IPS DF 6.9 (cell line): ENCODE measurements at regions not wholly inside any gene's neighbourhood (a gene's known extent, or its start where the extent isn't known, plus 50 kb on each side); places are given as distances from the start of the nearest gene placed in this dataset.

ENCODE experiments used
- DNase-seq: peaks from one replicate; pipeline ENCODE4 v3.0.0-alpha.2; 2013; ENCODE audit warnings: low read depth, low spot score
- H3K27ac ChIP-seq: one replicate; pipeline ENCODE4 v1.5.1; 2013; ENCODE audit warnings: low read length, control low read depth
- H3K27me3 ChIP-seq: 2 replicates; pipeline ENCODE4 v1.6.1; 2013; ENCODE audit warnings: mild to moderate bottlenecking, low read length; ENCODE audit not compliant: control insufficient read depth, insufficient read depth
- H3K36me3 ChIP-seq: 2 replicates; pipeline ENCODE4 v1.6.1; 2013; ENCODE audit warnings: low read length; ENCODE audit not compliant: control insufficient read depth, insufficient read depth
- H3K4me1 ChIP-seq: 2 replicates; pipeline ENCODE4 v1.6.1; 2013; ENCODE audit warnings: low read length; ENCODE audit not compliant: control insufficient read depth, insufficient read depth
- H3K4me3 ChIP-seq: 2 replicates; pipeline ENCODE4 v1.5.1; 2013; ENCODE audit warnings: mild to moderate bottlenecking, low read length
- H3K9me3 ChIP-seq: 2 replicates; pipeline ENCODE4 v1.6.1; 2013; ENCODE audit warnings: low read length, inconsistent platforms; ENCODE audit not compliant: control insufficient read depth, insufficient read depth
- WGBS: extraction: QIAGEN DNeasy Blood & Tissue Kit; methylation state at CpG from one replicate; pipeline ENCODE4 v1.1.7; 2013; ENCODE audit warnings: mixed read lengths, missing lambda C conversion rate; ENCODE audit not compliant: insufficient read length, insufficient coverage; 5-methylcytosine and 5-hydroxymethylcytosine counted together

DNA sequence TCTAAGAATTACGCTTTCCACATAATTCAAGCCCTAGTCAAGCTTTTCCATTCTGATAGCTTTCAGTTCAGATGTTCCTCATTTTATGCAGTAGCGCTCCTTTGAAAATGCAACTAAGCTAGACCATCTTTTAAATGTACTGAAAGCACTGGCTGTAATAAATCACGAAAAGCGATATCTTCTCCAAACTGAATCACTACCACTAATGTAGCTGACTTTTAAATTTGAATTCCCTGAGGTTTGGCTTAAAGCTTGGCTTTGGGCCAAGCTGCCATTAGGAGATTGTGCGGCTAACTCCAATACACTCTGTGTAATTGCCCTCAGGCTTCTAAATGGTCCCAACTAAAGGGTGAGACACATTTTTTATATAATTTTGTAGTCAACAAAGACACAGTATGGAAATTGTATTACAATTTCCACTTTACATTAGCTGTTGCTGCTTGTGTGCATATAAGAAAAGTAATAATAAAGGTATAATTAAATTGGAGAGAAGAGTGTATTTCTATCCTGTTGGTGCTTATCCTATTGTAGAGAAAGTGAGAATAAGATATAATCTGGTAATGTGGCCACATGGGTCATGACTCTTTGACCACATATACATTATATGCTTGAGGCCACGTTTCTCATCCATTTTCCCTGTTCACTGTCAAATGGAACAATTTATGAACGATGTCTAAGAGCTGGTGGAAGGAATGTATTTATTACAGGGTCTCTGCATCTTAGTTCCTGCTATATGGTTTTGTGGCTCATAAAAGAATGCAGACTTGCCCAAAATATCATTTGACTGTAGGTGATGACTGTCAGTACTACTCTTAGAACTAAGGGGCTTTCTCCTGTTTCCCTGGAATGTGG, 118.7 kb upstream of the TAF11L2 start:
- Histone ChIP-seq H3K27me3 (no peaks in the 10 kb centered on the region), H3K9me3 (no peaks in the 10 kb centered on the region), H3K27ac (no peak overlapping the region), H3K4me1 (no peaks in the 10 kb centered on the region), H3K36me3 (no peaks in the 10 kb centered on the region), H3K4me3 (no peak overlapping the region)
- no CpG with 5 or more reads among the region's 7 CpGs for WGBS
- no peak for DNase-seq

DNA sequence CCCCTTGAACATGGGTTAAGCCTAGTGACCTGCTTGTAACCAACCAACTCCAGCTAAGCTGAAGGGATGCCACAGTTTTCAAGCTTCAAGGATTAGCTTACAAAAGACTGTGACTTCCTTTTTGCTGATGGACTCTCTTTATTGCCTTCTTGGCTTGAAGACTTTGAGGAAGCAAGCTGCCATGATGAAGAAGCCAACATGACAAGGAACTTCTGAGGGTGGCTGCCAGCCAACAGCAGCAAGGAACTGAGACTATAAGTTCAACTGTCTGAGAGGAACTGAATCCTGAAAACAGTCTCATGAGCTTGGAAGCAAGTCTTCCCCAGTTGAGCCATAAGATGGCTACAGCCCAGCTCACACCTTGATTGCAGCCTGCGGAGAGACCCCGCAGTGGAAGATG, 116.1 kb upstream of the TAF11L2 start:
- Histone ChIP-seq H3K27me3 (no peaks in the 10 kb centered on the region), H3K4me1 (no peaks in the 10 kb centered on the region), H3K27ac (no peak overlapping the region), H3K4me3 (no peak overlapping the region), H3K36me3 (no peaks in the 10 kb centered on the region), H3K9me3 (no peaks in the 10 kb centered on the region)
- DNase-seq, result no peak
- WGBS, result no CpG with 5 or more reads among the region's 2 CpGs

DNA sequence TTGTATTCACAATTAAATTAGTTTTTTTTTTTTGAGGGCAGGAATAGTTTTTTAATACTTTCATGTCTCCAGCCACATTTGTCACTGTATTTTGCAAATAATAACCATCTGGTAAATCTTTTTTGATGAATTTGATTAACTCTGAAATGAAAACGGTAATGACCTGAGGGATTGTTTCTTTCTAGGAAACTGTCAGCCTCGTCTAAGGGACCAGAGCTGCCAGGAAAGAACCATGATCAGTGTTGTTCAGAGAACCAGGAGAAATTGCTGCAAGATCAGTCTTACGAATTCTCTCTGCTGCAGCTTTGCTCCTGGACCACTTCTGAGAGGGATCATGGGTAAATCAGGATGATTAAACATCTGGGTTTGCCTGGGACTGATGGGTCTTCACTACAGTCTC, 114.5 kb upstream of the TAF11L2 start:
- Histone ChIP-seq H3K4me1 (no peaks in the 10 kb centered on the region), H3K27ac (no peak overlapping the region), H3K9me3 (no peaks in the 10 kb centered on the region), H3K36me3 (no peaks in the 10 kb centered on the region), H3K4me3 (no peak overlapping the region), H3K27me3 (no peaks in the 10 kb centered on the region)
- WGBS, result no CpG with 5 or more reads among the region's 3 CpGs
- no peak for DNase-seq

DNA sequence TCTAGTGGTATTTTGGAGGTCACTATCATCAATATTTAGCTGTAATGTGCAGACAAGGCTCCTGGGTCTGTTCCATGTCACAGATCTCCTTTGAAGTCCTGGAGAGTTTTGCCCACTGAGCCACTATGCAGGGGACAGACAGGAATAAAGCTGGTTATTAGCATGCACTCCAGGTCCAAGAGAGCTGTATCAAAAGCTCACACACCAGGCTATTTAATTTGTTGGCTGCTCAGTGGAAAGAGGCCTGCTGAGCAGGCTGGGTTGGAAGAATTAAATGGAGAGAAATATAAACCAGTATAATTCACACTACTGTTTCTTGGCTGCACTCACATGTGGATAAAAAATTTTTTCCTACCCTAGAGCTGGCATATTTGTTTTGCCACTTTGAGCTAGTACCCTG, 113.8 kb upstream of the TAF11L2 start:
- no peak overlapping the region for H3K27ac ChIP-seq
- H3K4me3 ChIP-seq, result no peak overlapping the region
- H3K27me3 ChIP-seq, result no peaks in the 10 kb centered on the region
- no peak for DNase-seq
- no peaks in the 10 kb centered on the region for H3K9me3 ChIP-seq
- no peaks in the 10 kb centered on the region for H3K36me3 ChIP-seq
- no peaks in the 10 kb centered on the region for H3K4me1 ChIP-seq

DNA sequence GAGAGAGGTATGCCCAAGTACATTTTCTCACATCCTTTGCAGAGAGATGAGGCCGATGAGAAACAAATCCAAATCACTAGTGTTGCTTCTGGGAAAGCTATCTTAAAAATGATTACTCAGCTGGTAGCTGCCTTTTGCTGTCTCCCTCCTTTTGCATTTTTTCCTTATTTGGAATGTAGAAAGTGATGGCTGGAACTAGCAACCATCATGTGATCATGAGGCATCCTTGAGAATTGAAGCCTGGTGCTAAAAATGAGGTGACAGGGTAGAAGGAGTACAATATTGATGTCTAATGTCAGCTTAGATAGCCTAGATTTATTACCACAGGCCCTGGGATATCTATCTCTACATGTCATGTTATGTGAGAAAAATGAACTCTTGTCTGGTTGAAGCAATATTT, 109.3 kb upstream of the TAF11L2 start:
- no peak overlapping the region for H3K4me3 ChIP-seq
- H3K9me3 ChIP-seq, result no peaks in the 10 kb centered on the region
- WGBS, result no CpG with 5 or more reads among the region's 1 CpG
- H3K36me3 ChIP-seq, result no peaks in the 10 kb centered on the region
- no peaks in the 10 kb centered on the region for H3K27me3 ChIP-seq
- H3K4me1 ChIP-seq, result no peaks in the 10 kb centered on the region
- DNase-seq, result no peak
- no peak overlapping the region for H3K27ac ChIP-seq

DNA sequence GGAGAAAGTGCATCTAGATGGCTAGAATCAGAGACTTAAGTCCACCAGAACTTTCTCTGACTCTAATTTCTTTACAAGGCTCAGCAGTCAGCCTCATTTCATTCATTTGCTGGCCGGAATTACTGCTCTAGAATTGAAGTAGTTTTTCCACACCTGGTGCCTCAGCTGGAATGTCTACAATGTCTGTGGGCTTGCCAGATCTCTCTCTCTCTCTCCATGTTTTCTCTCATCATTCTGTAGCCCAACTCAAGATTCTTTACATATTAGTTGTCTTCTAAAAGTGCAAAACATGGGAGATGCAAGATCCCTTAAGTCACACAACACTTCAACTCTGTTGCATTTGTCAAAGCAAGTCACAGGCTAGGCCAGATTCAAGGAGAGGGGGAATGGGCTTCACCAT, 103.9 kb upstream of the TAF11L2 start:
- no CpG with 5 or more reads among the region's 1 CpG for WGBS
- H3K27me3 ChIP-seq, result no peaks in the 10 kb centered on the region
- no peak overlapping the region for H3K27ac ChIP-seq
- no peak overlapping the region for H3K4me3 ChIP-seq
- H3K36me3 ChIP-seq, result no peaks in the 10 kb centered on the region
- H3K9me3 ChIP-seq, result no peaks in the 10 kb centered on the region
- no peaks in the 10 kb centered on the region for H3K4me1 ChIP-seq
- DNase-seq, result no peak

DNA sequence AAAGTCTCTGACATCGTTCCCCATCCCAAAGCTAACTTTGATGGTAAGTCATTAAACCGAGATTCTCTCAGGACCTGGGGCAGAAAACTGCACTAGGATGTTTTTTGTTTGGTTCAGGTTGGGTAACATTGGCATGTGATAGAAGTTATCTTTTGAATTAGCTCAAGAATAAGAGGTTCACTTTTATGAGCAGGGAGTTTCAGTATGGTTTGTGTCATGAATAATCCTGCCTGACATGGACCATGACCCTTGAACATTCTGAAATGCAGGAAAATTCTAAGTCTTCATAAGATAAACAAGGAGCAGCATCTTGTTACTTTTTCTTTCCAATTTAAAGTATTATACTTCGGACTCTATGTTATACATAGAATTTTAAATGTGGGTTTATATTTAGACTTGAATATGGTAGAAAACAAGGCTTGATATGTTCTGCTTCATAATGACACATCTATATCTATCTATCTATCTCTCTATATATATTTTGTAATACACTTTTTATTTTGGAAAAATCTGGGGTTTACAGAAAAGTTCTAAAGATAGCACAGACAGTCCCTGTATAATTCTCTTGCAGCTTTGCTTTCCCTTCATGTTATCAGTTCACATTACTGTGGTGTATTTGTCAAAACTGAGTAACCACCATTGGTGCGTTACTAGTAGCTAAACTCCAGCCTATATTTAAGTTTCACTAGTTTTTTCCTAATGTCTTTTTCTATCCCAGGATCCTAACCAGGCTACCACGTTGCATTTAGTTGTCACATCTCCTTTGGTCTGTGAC, 102.7 kb upstream of the TAF11L2 start:
- WGBS, result no CpG with 5 or more reads among the region's 5 CpGs
- DNase-seq, result no peak
- H3K9me3 ChIP-seq, result no peaks in the 10 kb centered on the region

DNA sequence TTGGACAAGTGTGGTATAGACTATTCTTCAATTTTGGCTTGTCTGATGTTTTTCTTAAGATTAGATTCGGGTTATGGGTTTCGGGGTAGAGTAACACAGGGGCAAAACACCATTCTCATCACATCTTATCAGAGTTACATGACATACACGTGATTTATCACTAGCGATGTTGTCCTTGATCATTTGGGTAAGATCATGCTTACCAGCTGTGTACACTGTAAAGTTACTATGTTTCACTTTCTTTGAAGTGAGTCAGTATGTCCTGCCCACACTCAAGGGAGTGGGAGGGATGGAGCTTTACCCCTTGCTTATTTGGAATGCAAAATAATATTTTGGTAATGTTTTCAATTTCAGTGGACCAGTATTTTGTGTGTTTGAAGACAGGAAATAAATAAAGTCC, 101.8 kb upstream of the TAF11L2 start:
- no peak overlapping the region for H3K4me3 ChIP-seq
- no peaks in the 10 kb centered on the region for H3K9me3 ChIP-seq
- no peak for DNase-seq
- H3K4me1 ChIP-seq, result 0 out of 2 replicates have a peak, but pooled peaks cover 3% of the 10 kb centered on the region
- WGBS, result no CpG with 5 or more reads among the region's 4 CpGs
- no peaks in the 10 kb centered on the region for H3K36me3 ChIP-seq
- H3K27me3 ChIP-seq, result no peaks in the 10 kb centered on the region
- H3K27ac ChIP-seq, result no peak overlapping the region

More for the DNA sequence above, 102.7 kb upstream of the TAF11L2 start:
- no peaks in the 10 kb centered on the region for H3K27me3 ChIP-seq
- no peak overlapping the region for H3K27ac ChIP-seq
- H3K36me3 ChIP-seq, result no peaks in the 10 kb centered on the region
- no peaks in the 10 kb centered on the region for H3K4me1 ChIP-seq
- H3K4me3 ChIP-seq, result no peak overlapping the region

DNA sequence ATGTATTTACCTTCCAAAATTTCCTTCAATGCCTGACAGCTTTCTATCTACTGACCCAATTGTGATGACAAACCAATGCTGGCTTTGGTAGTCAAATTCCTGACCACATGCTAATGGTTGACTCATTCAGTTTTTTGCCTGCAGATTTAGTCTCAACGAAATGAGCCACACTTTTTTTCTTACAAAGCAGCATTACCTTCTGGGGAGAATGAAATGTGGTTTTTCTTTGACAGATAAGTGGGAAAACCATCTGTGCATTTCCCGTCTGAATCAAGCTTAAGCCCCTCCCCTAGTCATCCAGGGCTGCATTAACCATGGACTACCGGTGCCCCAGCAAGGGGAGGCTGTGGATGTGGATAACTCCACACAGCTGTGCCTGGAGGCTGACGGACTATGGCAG, 99.6 kb upstream of the TAF11L2 start:
- no peaks in the 10 kb centered on the region for H3K9me3 ChIP-seq
- peaks cover 7% of the 10 kb centered on the region; the same call in 1 of the 2 replicates for H3K4me1 ChIP-seq
- no peaks in the 10 kb centered on the region for H3K27me3 ChIP-seq
- WGBS, result no CpG with 5 or more reads among the region's 4 CpGs
- no peak overlapping the region for H3K27ac ChIP-seq
- no peak for DNase-seq
- no peak overlapping the region for H3K4me3 ChIP-seq
- no peaks in the 10 kb centered on the region for H3K36me3 ChIP-seq

DNA sequence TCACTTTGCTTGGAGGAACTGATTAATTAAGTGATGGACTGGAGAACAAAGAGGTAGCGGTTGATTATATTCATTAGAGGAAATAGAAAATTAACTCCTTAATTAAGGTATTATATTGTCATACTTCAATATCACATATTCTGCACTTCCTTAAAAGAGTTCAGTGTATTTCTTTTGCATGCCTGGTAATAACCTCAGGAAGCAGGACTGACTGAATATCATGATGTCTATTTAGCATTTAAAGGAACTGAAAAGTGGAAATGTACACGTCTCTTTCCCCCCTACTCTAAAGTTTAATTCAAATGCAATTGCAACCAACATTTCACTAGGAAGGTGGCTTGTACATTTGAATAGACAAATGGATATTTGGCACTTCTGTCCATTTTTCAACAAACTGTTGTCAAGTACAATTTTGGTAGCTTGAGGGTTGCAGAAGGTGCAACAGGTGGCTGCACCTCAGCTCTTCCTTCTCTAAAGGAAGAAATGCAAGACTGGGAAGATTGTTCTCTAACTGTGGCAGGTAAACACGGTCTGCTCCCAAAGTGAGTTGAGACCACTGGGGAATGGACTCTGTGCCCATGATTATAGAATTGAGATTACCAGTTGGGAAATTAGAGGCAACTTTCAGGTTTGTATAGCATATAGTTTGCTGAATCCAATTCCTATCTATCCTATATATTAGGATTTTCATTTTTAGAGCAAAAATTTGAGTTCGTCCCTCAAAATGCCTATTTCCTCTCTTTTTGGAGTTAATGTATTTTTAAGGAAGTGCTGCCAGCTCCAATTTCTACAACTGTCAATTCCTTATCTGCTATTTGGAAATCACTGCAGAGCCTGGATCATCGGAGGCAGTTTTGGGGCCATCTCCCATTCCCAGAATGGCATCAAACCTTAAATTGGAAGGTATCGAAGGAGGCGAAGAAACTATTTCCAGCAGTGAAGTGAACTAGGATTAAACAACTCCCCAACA, 98.9 kb upstream of the TAF11L2 start:
- H3K27me3 ChIP-seq, result no peaks in the 10 kb centered on the region; the same call in 1 of the 2 replicates
- H3K27ac ChIP-seq, result no peak overlapping the region
- peaks cover 8% of the 10 kb centered on the region; the same call in 1 of the 2 replicates for H3K4me1 ChIP-seq
- no CpG with 5 or more reads among the region's 7 CpGs for WGBS
- no peaks in the 10 kb centered on the region for H3K9me3 ChIP-seq
- no peak overlapping the region for H3K4me3 ChIP-seq
- no peaks in the 10 kb centered on the region for H3K36me3 ChIP-seq
- DNase-seq, result no peak
